ENCODE measurements at regions not wholly inside any gene's neighbourhood (a gene's known extent, or its start where the extent isn't known, plus 50 kb on each side); places are given as distances from the start of the nearest gene placed in this dataset.

GRCh38 chr1:80495806-80496205 is 1304.9 kb upstream of the ADGRL2 start:
- intact Hi-C loops (cut with DNase I; ENCODE audit: low total_unique reads) = no loop called here
- TF ChIP-seq CTCF (IDR thresholded peaks at IDR 0.05 in 8 of 11, conservative IDR thresholded peaks at IDR 0.05 in 3 of 11) (no peak), POLR2A (IDR thresholded peaks at IDR 0.05) (no peak), POLR2AphosphoS5 (IDR thresholded peaks at IDR 0.05) (no peak)
- Histone ChIP-seq H3K9me3 (peaks cover 0 to 11% (median 0%) of the 10 kb centered on the region in 8 donors), H3K36me3 (no peaks in the 10 kb centered on the region), H3K27ac (no peak overlapping the region), H3K27me3 (replicated peaks in 1 of 7) (no peaks in the 10 kb centered on the region), H3K4me3 (no peak overlapping the region), H3K4me1 (no peaks in the 10 kb centered on the region)
- peak; percentile 67 for DNase-seq
- 90 to 96% (median 93%) methylated on average over 15 to 16 of the region's 16 CpGs for WGBS, 5 donors

GRCh38 chr1:80472145-80472544 is 1328.6 kb upstream of the ADGRL2 start:
- no peaks in the 10 kb centered on the region for H3K27me3 ChIP-seq (replicated peaks in 1 of 7)
- intact Hi-C loops (cut with DNase I; ENCODE audit: low total_unique reads) = no loop called here
- H3K4me1 ChIP-seq = no peaks in the 10 kb centered on the region
- TF ChIP-seq POLR2A (IDR thresholded peaks at IDR 0.05) (no peak), POLR2AphosphoS5 (IDR thresholded peaks at IDR 0.05) (no peak), CTCF (IDR thresholded peaks at IDR 0.05 in 8 of 11, conservative IDR thresholded peaks at IDR 0.05 in 3 of 11) (no peak)
- H3K36me3 ChIP-seq = no peaks in the 10 kb centered on the region
- H3K4me3 ChIP-seq = no peak overlapping the region
- 74 to 87% (median 80%) methylated on average over 1 of the region's 1 CpG for WGBS, 5 donors
- H3K27ac ChIP-seq = no peak overlapping the region
- DNase-seq = no peak
- H3K9me3 ChIP-seq = peaks cover 0 to 3% (median 0%) of the 10 kb centered on the region in 8 donors

GRCh38 chr1:80468356-80468755 is 1332.4 kb upstream of the ADGRL2 start:
- 87 to 94% (median 90%) methylated on average over 1 of the region's 1 CpG for WGBS, 5 donors
- Histone ChIP-seq H3K27ac (no peak overlapping the region), H3K27me3 (replicated peaks in 1 of 7) (no peaks in the 10 kb centered on the region), H3K36me3 (no peaks in the 10 kb centered on the region), H3K4me1 (no peaks in the 10 kb centered on the region), H3K9me3 (peaks cover 0 to 3% (median 0%) of the 10 kb centered on the region in 8 donors), H3K4me3 (no peak overlapping the region)
- TF ChIP-seq POLR2AphosphoS5 (IDR thresholded peaks at IDR 0.05) (no peak), CTCF (IDR thresholded peaks at IDR 0.05 in 8 of 11, conservative IDR thresholded peaks at IDR 0.05 in 3 of 11) (no peak)
- intact Hi-C loops (cut with DNase I; ENCODE audit: low total_unique reads) = no loop called here
- no peak for DNase-seq

- 58 to 70% (median 61%) methylated on average over 1 of the region's 1 CpG for WGBS, 5 donors
- H3K27ac ChIP-seq = no peak overlapping the region
These were observed 1338.7 kb upstream of the ADGRL2 start for GRCh38 chr1:80462006-80462405.

More at GRCh38 chr1:80462006-80462405, 1338.7 kb upstream of the ADGRL2 start:
- no peaks in the 10 kb centered on the region for H3K36me3 ChIP-seq
- no peak for DNase-seq
- peaks cover 0 to 8% (median 0%) of the 10 kb centered on the region in 8 donors for H3K9me3 ChIP-seq
- no peaks in the 10 kb centered on the region for H3K27me3 ChIP-seq (replicated peaks in 1 of 7)
- H3K4me3 ChIP-seq = no peak overlapping the region
- intact Hi-C loops (cut with DNase I; ENCODE audit: low total_unique reads) = no loop called here
- peak in 1 of 11 experiments; percentile 6 for TF ChIP-seq CTCF (IDR thresholded peaks at IDR 0.05 in 8 of 11, conservative IDR thresholded peaks at IDR 0.05 in 3 of 11)
- no peak for TF ChIP-seq POLR2AphosphoS5 (IDR thresholded peaks at IDR 0.05)
- H3K4me1 ChIP-seq = no peaks in the 10 kb centered on the region
